Gastrocnemius medialis (tissue), 4 donors: ENCODE measurements at regions not wholly inside any gene's neighbourhood (a gene's known extent, or its start where the extent isn't known, plus 50 kb on each side); places are given as distances from the start of the nearest gene placed in this dataset.

Source experiments
- CTCF ChIP-seq, 5 experiments: fragments of 450-650 bp in 3 of 5; fragments of 200-600 bp in 2 of 5; sonication (generic) in 2 of 5; IDR thresholded peaks in 4 of 5; conservative IDR thresholded peaks in 1 of 5; 1 replicate in 4 of 5; 2 replicates in 1 of 5; pipeline ENCODE4 v1.5.1; 2016 to 2019; ENCODE audit warnings: antibody characterized with exemption in 5 of 5, mild to moderate bottlenecking in 3 of 5, moderate library complexity in 3 of 5
- POLR2A ChIP-seq, 2 donors: fragments of 450-650 bp; IDR thresholded peaks; one replicate each; pipeline ENCODE4 v1.6.1; 2017; ENCODE audit warnings: antibody characterized with exemption in 2 of 2, mild to moderate bottlenecking in 2 of 2, moderate library complexity in 2 of 2

GRCh38 chr20:39524371-39524911 is 562.3 kb downstream of the DHX35 start:
- TF ChIP-seq CTCF (IDR thresholded peaks at IDR 0.05 in 4 of 5, conservative IDR thresholded peaks at IDR 0.05 in 1 of 5), result no peak
- TF ChIP-seq POLR2A (IDR thresholded peaks at IDR 0.05), result no peak
